ENCODE measurements at regions not wholly inside any gene's neighbourhood (a gene's known extent, or its start where the extent isn't known, plus 50 kb on each side); places are given as distances from the start of the nearest gene placed in this dataset.

GRCh38 chr1:194292966-194293365 lies 1106.6 kb upstream of the B3GALT2 start:
- DNase-seq (ENCODE audit: low read depth in 1 of 2, low spot score in 1 of 2) (no peak), ATAC-seq (no peak), FAIRE-seq (no peak)
- Histone ChIP-seq H3K4me1 (no peaks in the 10 kb centered on the region), H3K4me3 (no peak overlapping the region), H3K4me2 (no peak overlapping the region), H3K9me3 (no peaks in the 10 kb centered on the region), H3K27ac (no peak overlapping the region)
- CTCF ChIA-PET = no interaction called here
- no peak for TF ChIP-seq NR3C1 (IDR thresholded peaks at IDR 0.05)
- TF ChIP-seq PBX3 (IDR thresholded peaks at IDR 0.05) = no peak
- no peak for TF ChIP-seq ZNF302 (CRISPR knock-in tag; IDR thresholded peaks at IDR 0.05)
- no peak for TF ChIP-seq RNF2 (IDR thresholded peaks at IDR 0.05; ENCODE audit: borderline replicate concordance, low read depth)
- no peak for TF ChIP-seq RFX5 (IDR thresholded peaks at IDR 0.05)
- no peak for TF ChIP-seq TP53 (CRISPR knock-in tag; IDR thresholded peaks at IDR 0.05)
- TF ChIP-seq USF2 (IDR thresholded peaks at IDR 0.05) = no peak
- no peak for TF ChIP-seq SMC3 (IDR thresholded peaks at IDR 0.05)
- TF ChIP-seq CBX8 (IDR thresholded peaks at IDR 0.05) = no peak
- TF ChIP-seq FOSL2 (IDR thresholded peaks at IDR 0.05) = no peak
- no peak for TF ChIP-seq FOSL2 (CRISPR knock-in tag; IDR thresholded peaks at IDR 0.05)
- no peak for TF ChIP-seq REST (IDR thresholded peaks at IDR 0.05)
- WGBS (ENCODE audit: missing lambda C conversion rate) = 74% methylated on average over 3 of the region's 3 CpGs
- POLR2A ChIA-PET = no interaction called here

GRCh38 chr1:194289569-194290266 lies 1103.3 kb upstream of the B3GALT2 start:
- H3K9me3 ChIP-seq = no peaks in the 10 kb centered on the region
- POLR2A ChIA-PET = no interaction called here
- H3K4me3 ChIP-seq = no peak overlapping the region
- no peak overlapping the region for H3K4me2 ChIP-seq
- CTCF ChIA-PET = no interaction called here
- no peak for FAIRE-seq
- TF ChIP-seq KDM5A (IDR thresholded peaks at IDR 0.05) (no peak), REST (IDR thresholded peaks at IDR 0.05) (no peak), RNF2 (IDR thresholded peaks at IDR 0.05; ENCODE audit: borderline replicate concordance, low read depth) (no peak), FOSB (CRISPR knock-in tag; IDR thresholded peaks at IDR 0.05) (no peak), RFX5 (IDR thresholded peaks at IDR 0.05) (no peak), NFE2L2 (conservative IDR thresholded peaks at IDR 0.05; ENCODE audit: low read length) (no peak), CHD2 (IDR thresholded peaks at IDR 0.05; ENCODE audit: low read length, partially characterized antibody) (no peak), ZFP36 (IDR thresholded peaks at IDR 0.05; ENCODE audit: borderline replicate concordance, partially characterized antibody) (no peak), RAD21 (conservative IDR thresholded peaks at IDR 0.05 in 1 of 2, IDR thresholded peaks at IDR 0.05 in 1 of 2) (no peak), PBX3 (IDR thresholded peaks at IDR 0.05) (no peak), SMC3 (IDR thresholded peaks at IDR 0.05) (no peak)
- no peak overlapping the region for H3K27ac ChIP-seq
- no peak for ATAC-seq
- WGBS (ENCODE audit: missing lambda C conversion rate) = 77% methylated on average over 6 of the region's 6 CpGs
- H3K4me1 ChIP-seq = no peaks in the 10 kb centered on the region
- no peak for DNase-seq (ENCODE audit: low read depth in 1 of 2, low spot score in 1 of 2)

Measured in A549 (cell line).